Type B pancreatic cell (in vitro differentiated cells): ENCODE measurements at regions not wholly inside any gene's neighbourhood (a gene's known extent, or its start where the extent isn't known, plus 50 kb on each side); places are given as distances from the start of the nearest gene placed in this dataset.

Experiments used
- DNase-seq: peaks from one replicate; pipeline ENCODE4 v3.0.0; 2021; ENCODE audit warnings: mixed read lengths; ENCODE audit not compliant: unreplicated experiment; ENCODE audit errors: extremely low spot score
- H3K27ac Mint-ChIP-seq: 2 replicates; pipeline ENCODE4 v1.8.0; 2021; ENCODE audit warnings: mild to moderate bottlenecking, mixed read lengths
- H3K27me3 Mint-ChIP-seq: 2 replicates; pipeline ENCODE4 v1.8.0; 2021; ENCODE audit warnings: mixed read lengths
- H3K36me3 Mint-ChIP-seq: 2 replicates; pipeline ENCODE4 v1.8.0; 2021; ENCODE audit warnings: mixed read lengths
- H3K4me1 Mint-ChIP-seq: one replicate; pipeline ENCODE4 v1.8.0; 2021; ENCODE audit warnings: mixed read lengths; ENCODE audit not compliant: unreplicated experiment
- H3K4me3 Mint-ChIP-seq: 2 replicates; pipeline ENCODE4 v1.8.0; 2021; ENCODE audit warnings: mild to moderate bottlenecking, mixed read lengths
- H3K9me3 Mint-ChIP-seq: 2 replicates; pipeline ENCODE4 v1.8.0; 2021; ENCODE audit warnings: mixed read lengths
- CTCF ChIP-seq: fragments of 200-600 bp; sonication (generic); conservative IDR thresholded peaks from 2 replicates; pipeline ENCODE4 v1.5.0; 2021; ENCODE audit warnings: antibody characterized with exemption, mild to moderate bottlenecking

DNA sequence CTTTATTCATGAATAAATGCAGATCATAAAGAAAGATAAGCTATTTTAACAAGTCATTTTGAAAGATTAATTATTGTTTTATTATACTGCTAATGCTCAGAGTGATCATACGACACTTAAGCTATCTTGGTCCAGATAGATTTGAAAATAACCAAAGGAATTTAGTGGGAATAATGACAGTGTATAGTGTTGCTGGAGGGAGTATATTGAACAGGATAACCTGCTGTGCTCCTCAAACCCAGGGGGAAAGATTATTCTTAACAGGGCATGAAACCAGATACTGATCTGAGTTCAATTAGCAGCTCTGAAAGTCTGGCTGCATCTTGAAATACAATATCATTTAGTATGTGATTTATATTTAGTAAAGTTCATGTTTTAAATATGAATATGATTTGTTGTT lies 216.3 kb upstream of the ITGA4 start:
- H3K4me3 Mint-ChIP-seq, result no peak overlapping the region
- DNase-seq, result no peak
- peaks cover 3% of the 10 kb centered on the region for H3K27me3 Mint-ChIP-seq
- H3K36me3 Mint-ChIP-seq, result no peaks in the 10 kb centered on the region
- no peak overlapping the region for H3K27ac Mint-ChIP-seq
- H3K9me3 Mint-ChIP-seq, result no peaks in the 10 kb centered on the region
- TF ChIP-seq CTCF, result no peak
- H3K4me1 Mint-ChIP-seq, result peaks cover 10% of the 10 kb centered on the region

DNA sequence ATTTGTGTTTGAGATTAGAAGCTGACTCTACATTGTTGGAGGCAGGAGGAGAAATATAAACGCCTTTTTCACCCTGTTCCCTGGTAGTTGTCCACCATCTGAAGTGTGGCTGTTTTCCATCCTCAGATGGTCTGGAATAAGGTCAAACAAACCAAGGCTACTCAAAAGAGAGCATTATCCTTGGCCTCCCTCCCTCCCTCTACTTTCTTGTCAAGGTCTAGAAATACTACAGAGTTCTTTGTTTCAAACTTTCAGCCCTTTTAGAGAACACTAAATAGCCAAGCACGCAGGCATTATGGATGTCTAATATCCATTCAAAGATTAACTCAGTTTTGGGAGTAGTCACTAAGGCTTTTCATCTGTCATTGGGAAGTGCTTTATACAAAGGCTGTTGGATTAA lies 215.8 kb upstream of the ITGA4 start:
- Mint-ChIP-seq H3K4me1 (peaks cover 10% of the 10 kb centered on the region), H3K27ac (no peak overlapping the region), H3K4me3 (no peak overlapping the region), H3K27me3 (peaks cover 3% of the 10 kb centered on the region), H3K36me3 (no peaks in the 10 kb centered on the region), H3K9me3 (no peaks in the 10 kb centered on the region)
- TF ChIP-seq CTCF, result no peak
- no peak for DNase-seq

DNA sequence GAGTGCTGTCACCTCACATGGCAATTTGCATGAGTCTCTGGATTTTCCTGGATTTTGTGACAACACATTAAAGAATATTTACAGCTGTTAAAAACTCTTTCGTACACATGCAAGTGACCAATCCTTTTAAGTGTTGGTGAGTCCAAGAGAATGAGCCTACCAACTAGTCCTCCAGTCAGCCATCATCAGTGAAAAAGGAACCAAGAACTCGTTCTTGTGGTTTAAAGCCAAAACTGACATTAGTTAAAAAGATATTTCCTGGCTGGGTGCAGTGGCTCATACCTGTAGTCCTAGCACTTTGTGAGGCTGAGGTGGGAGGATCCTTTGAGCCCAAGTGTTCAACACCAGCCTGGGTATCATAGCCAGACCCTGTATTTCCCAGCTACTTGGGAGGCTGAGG lies 215.4 kb upstream of the ITGA4 start:
- Mint-ChIP-seq H3K36me3 (no peaks in the 10 kb centered on the region), H3K4me1 (peaks cover 10% of the 10 kb centered on the region), H3K9me3 (no peaks in the 10 kb centered on the region), H3K27ac (no peak overlapping the region), H3K4me3 (no peak overlapping the region), H3K27me3 (peaks cover 3% of the 10 kb centered on the region)
- no peak for TF ChIP-seq CTCF
- DNase-seq, result no peak

GRCh38 chr2:181242262-181242661 lies 214.9 kb upstream of the ITGA4 start:
- Mint-ChIP-seq H3K27me3 (no peaks in the 10 kb centered on the region), H3K36me3 (no peaks in the 10 kb centered on the region), H3K27ac (no peak overlapping the region), H3K4me3 (no peak overlapping the region), H3K4me1 (peaks cover 10% of the 10 kb centered on the region), H3K9me3 (no peaks in the 10 kb centered on the region)
- TF ChIP-seq CTCF, result no peak
- no peak for DNase-seq

- no peak for TF ChIP-seq CTCF
- no peaks in the 10 kb centered on the region for H3K9me3 Mint-ChIP-seq
- peaks cover 10% of the 10 kb centered on the region for H3K4me1 Mint-ChIP-seq
- no peak overlapping the region for H3K4me3 Mint-ChIP-seq
- peaks cover 3% of the 10 kb centered on the region for H3K27me3 Mint-ChIP-seq
- H3K36me3 Mint-ChIP-seq, result no peaks in the 10 kb centered on the region
- no peak for DNase-seq
- H3K27ac Mint-ChIP-seq, result no peak overlapping the region
Measured at GRCh38 chr2:181243319-181243718, 213.9 kb upstream of the ITGA4 start.

DNA sequence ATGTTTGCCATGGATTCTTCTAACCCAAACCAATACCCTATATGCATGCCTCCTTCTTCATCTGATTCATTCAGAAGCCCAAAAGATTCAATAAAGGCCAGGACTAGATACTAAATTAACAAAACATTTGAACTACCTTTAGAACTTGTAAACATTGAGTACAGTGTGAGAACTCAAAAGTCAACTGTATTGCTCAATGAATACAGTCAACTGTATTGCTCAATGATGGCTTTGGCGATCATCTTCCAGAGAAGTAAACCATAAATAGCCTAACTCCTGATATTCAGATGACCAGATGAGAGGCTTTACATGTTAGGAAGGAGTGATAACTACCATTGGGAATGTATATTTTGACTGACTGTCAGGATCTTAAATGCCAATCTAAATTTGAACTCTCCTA lies 206.5 kb upstream of the ITGA4 start:
- no peak overlapping the region for H3K27ac Mint-ChIP-seq
- no peaks in the 10 kb centered on the region for H3K36me3 Mint-ChIP-seq
- H3K4me3 Mint-ChIP-seq, result no peak overlapping the region
- H3K27me3 Mint-ChIP-seq, result peaks cover 7% of the 10 kb centered on the region
- no peak for DNase-seq
- no peaks in the 10 kb centered on the region for H3K4me1 Mint-ChIP-seq
- H3K9me3 Mint-ChIP-seq, result no peaks in the 10 kb centered on the region
- TF ChIP-seq CTCF, result no peak
